ENCODE measurements at regions not wholly inside any gene's neighbourhood (a gene's known extent, or its start where the extent isn't known, plus 50 kb on each side); places are given as distances from the start of the nearest gene placed in this dataset.
"Not testable (repeated sequence)": the region's sequence is repeated elsewhere in the genome, so short reads cannot be mapped to it uniquely, and the experiment has no call there.

- no peak for DNase-seq (ENCODE audit: low spot score)
Observed at GRCh38 chr11:23236826-23237555, 376.7 kb upstream of the CCDC179 start.

DNA sequence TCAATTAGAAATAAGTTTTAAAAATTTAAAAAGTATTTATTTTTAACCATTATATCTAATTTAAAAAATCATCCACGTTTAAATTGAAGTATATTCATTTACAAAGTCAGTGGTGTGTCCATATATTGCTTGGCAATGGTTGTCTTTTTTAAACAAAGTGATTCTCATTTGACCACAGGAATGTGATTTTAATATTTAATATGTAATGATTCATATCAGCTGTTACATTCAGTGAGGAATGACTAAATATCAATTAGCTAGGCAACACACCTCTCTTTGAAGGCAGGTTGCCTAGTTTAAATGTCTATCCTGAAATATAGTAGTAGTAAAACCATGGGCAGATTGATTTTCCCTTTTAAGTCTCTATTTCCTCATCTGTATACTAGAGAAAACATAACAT lies 392.2 kb upstream of the CCDC179 start:
- DNase-seq (ENCODE audit: low spot score) = no peak

DNA sequence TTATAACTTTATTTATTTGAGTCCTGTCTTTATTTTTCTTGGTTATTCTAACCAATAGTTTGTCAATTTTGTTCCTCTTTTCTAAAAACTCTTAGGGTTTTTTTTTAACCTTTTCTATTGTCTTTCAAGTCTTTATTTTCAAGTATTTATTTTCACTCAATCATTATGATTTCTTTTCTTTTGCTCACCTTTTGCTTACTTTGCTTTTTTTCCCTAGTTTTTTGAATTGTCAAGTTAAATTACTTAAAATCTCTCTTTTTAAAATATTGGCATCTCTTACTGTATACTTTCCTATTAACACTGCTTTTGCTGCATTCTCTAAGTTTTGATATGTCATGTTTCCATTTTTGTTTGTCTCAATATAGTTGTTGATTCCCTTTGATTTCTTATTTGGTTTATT lies 396.8 kb upstream of the CCDC179 start:
- no peak for DNase-seq (ENCODE audit: low spot score)

- DNase-seq (ENCODE audit: low spot score) = no peak
Observed at GRCh38 chr11:23257556-23257955, 397.3 kb upstream of the CCDC179 start.

GRCh38 chr11:23263466-23263865 lies 403.2 kb upstream of the CCDC179 start:
- no peak for DNase-seq (ENCODE audit: low spot score)

DNA sequence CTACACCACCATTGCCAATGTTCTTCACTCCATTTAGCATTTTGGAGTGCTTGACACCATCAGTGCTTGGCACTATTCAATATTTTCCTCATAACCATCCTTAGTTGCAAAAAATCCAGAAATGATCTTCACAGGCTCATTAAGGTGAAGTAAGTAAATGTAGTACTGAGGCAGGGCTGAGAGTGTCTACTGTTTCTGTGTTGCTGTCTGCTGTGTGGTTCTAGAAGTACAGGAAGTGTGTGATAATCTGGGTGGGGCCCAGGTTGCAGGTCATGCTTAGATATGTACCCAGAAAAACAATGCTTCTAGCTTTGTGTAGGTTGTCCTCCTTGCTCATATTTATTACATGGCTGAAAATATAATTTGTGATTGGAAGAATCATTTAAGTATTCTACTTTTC lies 411.8 kb upstream of the CCDC179 start:
- no peak for DNase-seq (ENCODE audit: low spot score)

GRCh38 chr11:23278121-23278520 lies 417.8 kb upstream of the CCDC179 start:
- DNase-seq (ENCODE audit: low spot score) = no peak

DNA sequence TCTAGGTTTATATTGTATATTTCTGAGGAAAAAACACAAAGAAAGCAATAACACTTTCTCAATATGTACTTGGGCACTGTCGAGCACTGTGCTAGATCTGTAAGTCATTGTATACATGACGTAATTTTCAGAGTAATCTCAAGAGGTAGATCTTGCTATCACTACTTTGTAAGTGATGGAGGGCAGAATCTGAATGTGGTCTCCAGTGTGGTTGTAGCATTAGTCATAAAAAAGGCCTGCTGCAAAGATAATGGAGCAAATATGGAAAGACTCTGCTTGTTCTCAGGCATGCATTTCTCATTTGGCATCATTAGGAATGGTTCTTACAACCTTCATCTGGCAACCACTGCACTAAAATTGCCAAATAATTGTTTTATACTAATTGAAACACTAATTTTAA lies 419.8 kb upstream of the CCDC179 start:
- no peak for DNase-seq (ENCODE audit: low spot score)

DNA sequence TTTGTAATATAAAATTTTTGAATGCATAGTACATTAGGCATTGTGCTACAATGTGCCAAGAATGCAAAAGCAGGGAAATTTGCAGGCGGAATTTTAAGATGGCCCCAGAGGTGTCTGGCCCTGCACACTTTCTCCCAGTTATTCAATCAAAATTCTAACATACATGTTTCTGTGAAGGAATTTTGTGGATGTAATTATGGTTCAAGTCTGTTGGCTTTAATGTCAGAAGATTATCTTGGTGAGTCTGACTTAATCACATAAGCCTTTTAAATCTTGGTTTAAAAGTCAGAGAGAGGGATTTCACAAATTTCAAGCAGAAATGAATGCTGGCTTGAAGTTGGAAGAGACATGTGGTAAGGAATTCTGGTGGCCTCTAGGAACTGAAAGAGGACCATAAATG lies 423.4 kb upstream of the CCDC179 start:
- no peak for DNase-seq (ENCODE audit: low spot score)

- DNase-seq (ENCODE audit: low spot score) = no peak
Observed at GRCh38 chr11:23284631-23285030, 424.4 kb upstream of the CCDC179 start.

DNA sequence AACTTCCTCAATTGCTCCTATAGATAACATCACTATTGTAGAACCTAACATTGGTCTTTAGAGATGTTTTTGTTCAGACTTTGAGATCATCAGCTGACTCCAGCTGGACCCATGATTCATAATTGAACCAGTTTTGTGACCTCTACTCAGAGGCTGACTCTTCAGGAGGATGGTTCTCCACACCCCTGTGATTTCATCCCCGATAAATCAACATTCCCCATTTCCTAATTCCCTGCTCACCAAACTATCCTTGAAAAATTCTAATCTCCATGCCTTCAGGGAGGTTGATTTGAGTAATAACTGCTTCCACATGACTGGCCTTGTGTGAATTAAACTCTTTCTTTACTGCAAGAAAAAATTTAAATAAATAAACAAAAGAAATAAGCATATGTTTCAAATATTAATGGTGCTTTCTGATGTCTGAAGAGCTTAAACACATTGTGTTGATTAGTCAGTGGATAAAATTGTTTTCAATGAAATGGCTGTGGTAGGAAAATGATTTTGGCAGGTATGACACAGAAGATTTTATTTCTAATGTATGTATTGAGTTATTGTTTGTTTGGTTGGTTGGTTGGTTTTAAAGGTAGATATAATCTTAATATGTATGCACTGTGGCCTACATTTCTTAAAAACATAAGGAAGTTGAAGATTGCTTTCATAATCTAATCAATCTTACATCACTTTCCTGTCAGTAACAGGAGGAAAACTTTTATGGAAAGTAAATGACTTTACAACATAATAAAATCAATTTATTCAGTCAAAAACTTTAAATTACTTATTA lies 427.9 kb upstream of the CCDC179 start:
- DNase-seq (ENCODE audit: low spot score) = no peak

- DNase-seq (ENCODE audit: low spot score) = no peak
Observed at GRCh38 chr11:23295241-23295640, 435.0 kb upstream of the CCDC179 start.

DNA sequence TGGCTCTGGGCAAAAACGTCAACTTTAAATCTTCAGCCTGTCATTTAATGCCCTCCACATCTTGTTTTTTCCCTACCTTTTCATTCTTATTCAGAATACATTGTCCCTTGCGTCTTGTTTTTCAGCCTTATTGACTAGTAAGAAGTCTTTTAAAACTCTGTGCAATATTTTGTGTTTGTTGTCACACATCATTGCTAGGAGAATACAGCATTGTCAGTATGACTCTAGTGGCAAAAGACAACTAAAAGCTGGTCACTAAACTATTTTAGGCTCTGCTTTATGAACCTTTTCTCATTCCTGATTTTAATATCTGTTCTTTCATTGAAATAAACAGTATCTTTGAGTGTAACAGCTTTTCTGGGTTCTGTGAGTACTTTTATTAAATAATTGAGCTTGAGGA lies 447.8 kb upstream of the CCDC179 start:
- no peak for DNase-seq (ENCODE audit: low spot score)

DNA sequence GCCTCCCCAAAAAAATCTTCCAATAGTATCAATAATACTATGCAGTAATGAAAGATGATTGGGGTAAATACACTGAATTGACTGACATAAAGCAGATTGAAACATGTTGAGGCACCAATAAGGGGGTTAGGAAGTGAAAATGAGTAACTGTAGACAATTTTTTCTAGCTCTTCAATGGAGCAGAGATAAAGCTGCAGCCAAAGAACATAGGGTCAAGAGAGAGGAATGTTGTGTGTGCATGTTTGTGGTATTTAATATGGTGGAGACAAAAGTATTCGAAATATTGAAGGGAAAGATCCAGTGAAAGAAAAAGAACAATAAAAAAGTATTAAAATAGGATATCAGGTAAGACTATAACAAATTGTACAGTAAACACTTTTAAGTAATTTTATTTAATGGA lies 450.0 kb upstream of the CCDC179 start:
- DNase-seq (ENCODE audit: low spot score) = no peak

- DNase-seq (ENCODE audit: low spot score) = no peak
Observed at GRCh38 chr11:23311986-23312940, 452.0 kb upstream of the CCDC179 start.

DNA sequence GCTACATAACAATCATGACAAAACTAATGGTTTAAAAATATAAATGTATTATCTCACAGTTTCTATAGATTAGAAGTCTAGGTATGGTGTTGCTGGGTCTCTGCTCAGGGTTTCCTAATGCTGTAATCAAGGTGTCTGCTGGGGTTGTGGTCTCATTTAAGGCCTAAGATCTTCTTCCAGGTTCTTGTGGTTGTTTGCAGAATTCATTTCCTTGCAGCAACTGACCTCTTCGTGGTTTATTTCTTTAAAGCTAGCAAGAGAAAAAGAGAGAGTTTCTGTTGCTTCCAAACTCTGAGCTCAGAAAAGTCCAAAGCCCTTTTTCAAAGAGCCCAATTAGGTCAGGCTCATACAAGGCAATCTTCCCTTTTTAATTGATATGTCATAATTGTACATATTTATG lies 452.7 kb upstream of the CCDC179 start:
- DNase-seq (ENCODE audit: low spot score) = no peak

DNA sequence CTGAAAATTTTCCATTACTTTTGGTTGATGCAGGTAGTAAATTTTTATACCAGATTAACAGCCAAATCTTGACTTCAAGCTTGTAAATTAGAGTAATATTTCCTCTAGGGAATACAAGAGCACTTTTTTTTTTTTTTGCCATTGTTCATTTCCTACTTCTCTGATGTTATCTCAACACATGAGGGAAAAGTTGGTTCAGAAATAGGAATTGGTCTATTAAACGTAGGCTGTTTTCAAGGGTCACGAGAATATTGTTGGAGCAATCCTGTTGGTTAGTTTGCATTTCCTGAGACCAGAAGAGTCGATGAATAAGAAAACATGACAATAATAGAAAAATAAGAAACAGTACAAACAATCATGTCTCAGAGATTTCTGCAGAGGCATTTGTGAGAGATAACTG lies 453.9 kb upstream of the CCDC179 start:
- DNase-seq (ENCODE audit: low spot score) = no peak

DNA sequence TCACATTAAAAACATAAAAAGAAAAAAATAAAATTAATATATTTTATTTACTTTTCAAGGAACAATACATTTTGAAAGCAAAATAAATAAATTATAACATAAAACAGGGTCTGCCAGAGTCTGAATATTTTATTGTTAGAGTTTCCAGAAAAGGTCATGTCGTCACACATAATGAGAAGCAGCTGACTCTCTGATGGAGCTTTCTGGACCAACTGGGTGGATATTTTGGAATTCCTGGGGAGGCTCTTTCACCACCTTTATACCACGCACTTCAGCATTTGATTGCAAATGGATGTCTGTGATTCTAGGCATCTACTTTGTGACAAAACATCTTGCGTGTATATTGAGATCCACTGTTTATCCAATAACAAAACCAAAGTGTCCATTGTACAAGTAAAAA lies 455.0 kb upstream of the CCDC179 start:
- no peak for DNase-seq (ENCODE audit: low spot score)

DNA sequence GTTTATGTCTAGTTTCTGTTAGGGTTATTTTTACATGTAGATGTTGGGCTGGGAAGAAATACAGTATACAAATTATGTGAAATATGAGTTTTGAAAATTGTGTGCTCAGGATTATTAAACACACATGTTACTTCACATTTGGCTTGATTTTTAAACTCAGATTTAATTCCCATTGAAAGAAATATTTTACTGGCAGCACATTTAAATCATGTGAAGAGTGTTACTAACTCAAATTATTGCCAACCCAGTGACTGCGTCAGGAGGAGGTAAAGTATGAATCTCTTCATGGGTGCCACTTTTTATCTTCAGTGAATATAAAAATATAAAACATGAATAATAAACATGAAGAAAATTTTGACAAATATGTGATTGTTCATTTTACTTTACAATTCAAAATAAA lies 457.5 kb upstream of the CCDC179 start:
- DNase-seq (ENCODE audit: low spot score) = no peak

GRCh38 chr11:23318670-23319069 lies 458.4 kb upstream of the CCDC179 start:
- DNase-seq (ENCODE audit: low spot score) = no peak

DNA sequence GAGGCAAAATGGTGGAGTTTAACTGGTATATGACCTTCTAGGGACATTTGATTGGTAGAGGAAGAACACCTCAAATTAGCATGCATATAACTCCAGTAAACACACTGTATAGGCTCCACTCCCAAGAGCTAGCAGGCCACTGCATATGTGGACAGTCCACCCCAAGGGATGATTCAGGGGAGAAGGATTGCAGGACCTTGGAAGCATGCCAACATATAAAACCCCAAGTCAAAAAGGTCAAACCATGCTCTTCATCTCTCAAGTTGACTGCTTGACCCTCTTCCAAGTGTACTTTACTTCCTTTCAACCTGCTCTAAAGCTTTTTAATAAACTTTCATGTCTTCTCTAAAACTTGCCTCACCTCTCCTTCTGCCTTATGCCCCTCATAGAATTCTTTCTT lies 459.9 kb upstream of the CCDC179 start:
- no peak for DNase-seq (ENCODE audit: low spot score)

DNA sequence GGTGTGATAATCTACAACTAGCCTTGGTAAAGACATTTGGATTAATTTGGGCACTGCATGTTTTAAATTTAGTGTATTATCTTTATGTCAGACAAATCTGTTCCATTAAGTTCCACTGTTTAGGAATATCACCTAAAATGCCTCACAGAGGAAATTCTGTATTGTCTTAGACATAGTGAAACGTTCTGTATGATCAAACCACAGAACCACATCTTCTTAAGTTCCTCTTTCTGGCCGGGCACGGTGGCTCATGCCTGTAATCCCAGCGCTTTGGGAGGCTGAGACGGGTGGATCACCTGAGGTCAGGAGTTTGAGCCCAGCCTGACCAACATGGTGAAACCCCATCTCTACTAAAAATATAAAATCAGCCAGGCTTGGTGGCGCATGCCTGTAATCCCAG lies 475.3 kb upstream of the CCDC179 start:
- not testable (repeated sequence) for DNase-seq (ENCODE audit: low spot score)

- DNase-seq (ENCODE audit: low spot score) = no peak
Observed at GRCh38 chr11:23336961-23337360, 476.7 kb upstream of the CCDC179 start.

Measured in Ammon's horn (tissue), 1 donor.